Ascending aorta (tissue), 2 donors: ENCODE measurements at regions not wholly inside any gene's neighbourhood (a gene's known extent, or its start where the extent isn't known, plus 50 kb on each side); places are given as distances from the start of the nearest gene placed in this dataset.
"Not testable (repeated sequence)": the region's sequence is repeated elsewhere in the genome, so short reads cannot be mapped to it uniquely, and the experiment has no call there.

Experiments used
- DNase-seq, 2 donors: peaks; one replicate each; pipeline ENCODE4 v3.0.0-alpha.2; 2019; ENCODE audit warnings: low spot score in 2 of 2
- H3K27ac ChIP-seq, 2 donors: fragments of 200-600 bp; sonication (generic); one replicate each; pipeline ENCODE4 v1.5.1; 2016 to 2017; ENCODE audit warnings: mild to moderate bottlenecking in 1 of 2
- H3K27me3 ChIP-seq: fragments of 200-600 bp; sonication (generic); one replicate; pipeline ENCODE4 v1.5.1; 2017
- H3K36me3 ChIP-seq, 2 donors: fragments of 200-600 bp; sonication (generic); one replicate each; pipeline ENCODE4 v1.5.1; 2016
- H3K4me1 ChIP-seq, 2 donors: fragments of 200-600 bp; sonication (generic); one replicate each; pipeline ENCODE4 v1.5.1; 2016 to 2017; ENCODE audit warnings: mild to moderate bottlenecking in 1 of 2
- H3K4me3 ChIP-seq, 2 donors: fragments of 200-600 bp; sonication (generic); one replicate each; pipeline ENCODE4 v1.5.1; 2016 to 2017; ENCODE audit warnings: mild to moderate bottlenecking in 1 of 2
- H3K9me3 ChIP-seq, 2 donors: fragments of 200-600 bp; sonication (generic); one replicate each; pipeline ENCODE4 v1.5.1; 2016
- CTCF ChIP-seq, 3 experiments: fragments of 200-600 bp in 2 of 3; fragments of 450-650 bp in 1 of 3; sonication (generic) in 2 of 3; IDR thresholded peaks; one replicate each; pipeline ENCODE4 v1.5.1; 2016 to 2019; ENCODE audit warnings: antibody characterized with exemption in 3 of 3, mild to moderate bottlenecking in 1 of 3, moderate library complexity in 1 of 3
- intact Hi-C: fragments of 100-400 bp; cut with DNase I; formaldehyde crosslinking; loops from one replicate; pipeline ENCODE4 v1.15.1; 2023

- Histone ChIP-seq H3K4me1 (no peaks in the 10 kb centered on the region), H3K4me3 (no peak overlapping the region), H3K27ac (no peak overlapping the region), H3K27me3 (no peaks in the 10 kb centered on the region), H3K9me3 (no peaks in the 10 kb centered on the region), H3K36me3 (no peaks in the 10 kb centered on the region)
- DNase-seq, result no peak
- no peak for TF ChIP-seq CTCF (IDR thresholded peaks at IDR 0.05)
- intact Hi-C loops, result no loop called here
These were observed 690.7 kb upstream of the TBX3 start for GRCh38 chr12:115374480-115375185.

GRCh38 chr12:115371711-115372110 lies 687.7 kb upstream of the TBX3 start:
- intact Hi-C loops, result no loop called here
- DNase-seq, result no peak
- TF ChIP-seq CTCF (IDR thresholded peaks at IDR 0.05), result no peak

GRCh38 chr12:115370650-115371049 lies 686.7 kb upstream of the TBX3 start:
- intact Hi-C loops, result no loop called here
- Histone ChIP-seq H3K27ac (no peak overlapping the region), H3K36me3 (no peaks in the 10 kb centered on the region), H3K9me3 (no peaks in the 10 kb centered on the region), H3K27me3 (no peaks in the 10 kb centered on the region), H3K4me1 (no peaks in the 10 kb centered on the region), H3K4me3 (no peak overlapping the region)
- no peak for TF ChIP-seq CTCF (IDR thresholded peaks at IDR 0.05)
- no peak for DNase-seq

More at GRCh38 chr12:115371711-115372110, 687.7 kb upstream of the TBX3 start:
- H3K27me3 ChIP-seq, result no peaks in the 10 kb centered on the region
- no peaks in the 10 kb centered on the region for H3K9me3 ChIP-seq
- no peaks in the 10 kb centered on the region for H3K4me1 ChIP-seq
- no peaks in the 10 kb centered on the region for H3K36me3 ChIP-seq
- no peak overlapping the region for H3K27ac ChIP-seq
- no peak overlapping the region for H3K4me3 ChIP-seq

GRCh38 chr12:115370207-115370606 lies 686.2 kb upstream of the TBX3 start:
- intact Hi-C loops, result no loop called here
- DNase-seq, result no peak

GRCh38 chr12:115366277-115366676 lies 682.3 kb upstream of the TBX3 start:
- intact Hi-C loops, result not testable (repeated sequence)

More at GRCh38 chr12:115370207-115370606, 686.2 kb upstream of the TBX3 start:
- Histone ChIP-seq H3K9me3 (no peaks in the 10 kb centered on the region), H3K36me3 (no peaks in the 10 kb centered on the region), H3K4me3 (no peak overlapping the region), H3K27me3 (no peaks in the 10 kb centered on the region), H3K4me1 (no peaks in the 10 kb centered on the region), H3K27ac (no peak overlapping the region)
- TF ChIP-seq CTCF (IDR thresholded peaks at IDR 0.05), result no peak

GRCh38 chr12:115365765-115366164 lies 681.8 kb upstream of the TBX3 start:
- H3K4me3 ChIP-seq, H3K9me3 ChIP-seq, H3K36me3 ChIP-seq, intact Hi-C loops, H3K27ac ChIP-seq, H3K27me3 ChIP-seq, H3K4me1 ChIP-seq, DNase-seq: not testable (repeated sequence)

More at GRCh38 chr12:115366277-115366676, 682.3 kb upstream of the TBX3 start:
- not testable (repeated sequence) for H3K4me3 ChIP-seq, H3K27me3 ChIP-seq, H3K9me3 ChIP-seq, H3K36me3 ChIP-seq, H3K27ac ChIP-seq, DNase-seq, H3K4me1 ChIP-seq

GRCh38 chr12:115364921-115365320 lies 680.9 kb upstream of the TBX3 start:
- Histone ChIP-seq H3K9me3 (no peaks in the 10 kb centered on the region), H3K27me3 (no peaks in the 10 kb centered on the region), H3K27ac (no peak overlapping the region), H3K36me3 (no peaks in the 10 kb centered on the region), H3K4me3 (no peak overlapping the region), H3K4me1 (no peaks in the 10 kb centered on the region)
- no peak for DNase-seq
- no peak for TF ChIP-seq CTCF (IDR thresholded peaks at IDR 0.05)
- intact Hi-C loops, result no loop called here
